IMR-90 (cell line): ENCODE measurements at regions not wholly inside any gene's neighbourhood (a gene's known extent, or its start where the extent isn't known, plus 50 kb on each side); places are given as distances from the start of the nearest gene placed in this dataset.

Source experiments
- ATAC-seq: fragments of 200-7000 bp; cut with Tn5 transposase; 2 replicates; pipeline ENCODE4 v1.9.1; 2020; ENCODE audit warnings: low read depth, mild to moderate bottlenecking, moderate library complexity
- BruUV-seq: library from RNA; stranded (reverse); fragments of 400-500 nt; replicated peaks from 2 replicates; lab custom pipeline; 2021; lab: Mats Ljungman, UMichigan
- CTCF ChIA-PET: fragments of 300-600 bp; formaldehyde crosslinking; extraction: SDS; loops from one replicate; lab custom pipeline; 2021; ENCODE audit warnings: antibody characterized with exemption; lab: Yijun Ruan, JAX
- POLR2A ChIA-PET: fragments of 300-600 bp; sonication (Branson Sonifier 250); formaldehyde crosslinking; loops from one replicate; lab custom pipeline; 2022; ENCODE audit warnings: antibody characterized with exemption; ENCODE audit not compliant: unreplicated experiment; lab: Charles Lee
- DNase-seq: peaks from one replicate; pipeline ENCODE4 v3.0.0; 2013
- H2AFZ ChIP-seq: replicated peaks from 2 replicates; pipeline ENCODE3; 2013; ENCODE audit warnings: low read length, mild to moderate bottlenecking; ENCODE audit not compliant: poor library complexity
- H2AK5ac ChIP-seq: 2 replicates; pipeline ENCODE4 v1.6.1; 2013; ENCODE audit warnings: low read depth, low read length, inconsistent platforms
- H2AK9ac ChIP-seq: replicated peaks from 2 replicates; pipeline ENCODE3; 2013; ENCODE audit warnings: mild to moderate bottlenecking, low read depth, low read length, moderate library complexity; ENCODE audit not compliant: poor library complexity
- H2BK120ac ChIP-seq: 2 replicates; pipeline ENCODE4 v1.6.1; 2013; ENCODE audit warnings: low read depth, low read length, inconsistent platforms
- H2BK15ac ChIP-seq: 3 replicates; pipeline ENCODE4 v1.6.1; 2013; ENCODE audit warnings: low read depth, low read length, inconsistent platforms
- H2BK20ac ChIP-seq: 2 replicates; pipeline ENCODE4 v1.6.1; 2013; ENCODE audit warnings: low read depth, mild to moderate bottlenecking, inconsistent platforms, low read length, moderate library complexity
- H2BK5ac ChIP-seq: 2 replicates; pipeline ENCODE4 v1.6.1; 2013; ENCODE audit warnings: mild to moderate bottlenecking, low read depth, low read length, inconsistent platforms; ENCODE audit not compliant: poor library complexity, severe bottlenecking
- H3K14ac ChIP-seq: replicated peaks from 2 replicates; pipeline ENCODE4 v1.6.1; 2013; ENCODE audit warnings: low read depth, low read length, inconsistent platforms
- H3K18ac ChIP-seq: 2 replicates; pipeline ENCODE4 v1.6.1; 2013; ENCODE audit warnings: low read depth, low read length, control low read depth
- H3K23ac ChIP-seq: 2 replicates; pipeline ENCODE4 v1.6.1; 2013; ENCODE audit warnings: low read depth, low read length, inconsistent platforms
- H3K27ac ChIP-seq: 2 replicates; pipeline ENCODE4 v1.5.1; 2013; ENCODE audit warnings: mild to moderate bottlenecking, control low read depth, low read length; ENCODE audit not compliant: insufficient read depth
- H3K27me3 ChIP-seq: 2 replicates; pipeline ENCODE4 v1.6.1; 2013; ENCODE audit warnings: low read length; ENCODE audit not compliant: control insufficient read depth, insufficient read depth
- H3K36me3 ChIP-seq: 2 replicates; pipeline ENCODE4 v1.6.1; 2013; ENCODE audit warnings: low read length, mixed read lengths; ENCODE audit not compliant: control insufficient read depth, insufficient read depth
- H3K4ac ChIP-seq: 2 replicates; pipeline ENCODE4 v1.6.1; 2013; ENCODE audit warnings: low read depth, low read length, inconsistent platforms
- H3K4me1 ChIP-seq: 2 replicates; pipeline ENCODE4 v1.6.1; 2013; ENCODE audit warnings: low read length, mixed read lengths; ENCODE audit not compliant: control insufficient read depth, insufficient read depth
- H3K4me2 ChIP-seq: 2 replicates; pipeline ENCODE4 v1.6.1; 2013; ENCODE audit warnings: low read depth, mild to moderate bottlenecking, control low read depth, low read length, moderate library complexity
- H3K4me3 ChIP-seq: 2 replicates; pipeline ENCODE4 v1.5.1; 2013; ENCODE audit warnings: low read depth, mild to moderate bottlenecking, control low read depth, low read length, moderate library complexity; ENCODE audit not compliant: insufficient read depth
- H3K56ac ChIP-seq: 2 replicates; pipeline ENCODE4 v1.6.1; 2013; ENCODE audit warnings: low read length, inconsistent platforms; ENCODE audit not compliant: insufficient read depth; ENCODE audit errors: extremely low read depth
- H3K79me1 ChIP-seq, 2 experiments: 2 replicates each; pipeline ENCODE4 v1.6.1; 2013; ENCODE audit warnings: low read length in 2 of 2, inconsistent platforms in 1 of 2, low read depth in 1 of 2
- H3K9ac ChIP-seq: 2 replicates; pipeline ENCODE4 v1.6.1; 2013; ENCODE audit warnings: low read depth, low read length, control low read depth
- H3K9me1 ChIP-seq: 2 replicates; pipeline ENCODE4 v1.6.1; 2013; ENCODE audit warnings: low read length, inconsistent platforms; ENCODE audit not compliant: insufficient read depth
- H3K9me3 ChIP-seq: 2 replicates; pipeline ENCODE4 v1.6.1; 2013; ENCODE audit warnings: low read length; ENCODE audit not compliant: control insufficient read depth, insufficient read depth
- H4K20me1 ChIP-seq: 2 replicates; pipeline ENCODE4 v1.6.1; 2013; ENCODE audit warnings: low read length, inconsistent platforms; ENCODE audit not compliant: insufficient read depth
- H4K5ac ChIP-seq: 2 replicates; pipeline ENCODE4 v1.6.1; 2013; ENCODE audit warnings: mild to moderate bottlenecking, low read depth, low read length, control low read depth
- H4K8ac ChIP-seq, 2 experiments: 2 replicates each; pipeline ENCODE4 v1.6.1; 2013; ENCODE audit warnings: low read depth in 2 of 2, low read length in 2 of 2, control low read depth in 1 of 2, inconsistent platforms in 1 of 2
- H4K91ac ChIP-seq: 2 replicates; pipeline ENCODE4 v1.6.1; 2013; ENCODE audit warnings: low read depth, low read length, inconsistent platforms; ENCODE audit not compliant: insufficient read depth
- BHLHE40 ChIP-seq: fragments of 150-350 bp; IDR thresholded peaks from 2 replicates; pipeline ENCODE4 v1.6.1; 2016; ENCODE audit warnings: mild to moderate bottlenecking, low read depth, low read length
- CEBPB ChIP-seq: IDR thresholded peaks from 2 replicates; pipeline ENCODE4 v1.6.1; 2012; ENCODE audit warnings: low read depth, low read length, improper control_type of control experiment
- CHD1 ChIP-seq: IDR thresholded peaks from 2 replicates; pipeline ENCODE4 v1.6.1; 2012; ENCODE audit warnings: low read depth, low read length, improper control_type of control experiment
- FOS ChIP-seq: fragments of 150-350 bp; IDR thresholded peaks from 2 replicates; pipeline ENCODE4 v1.6.1; 2016; ENCODE audit warnings: low read depth, low read length
- MAFK ChIP-seq: IDR thresholded peaks from 2 replicates; pipeline ENCODE4 v1.6.1; 2012; ENCODE audit warnings: low read depth, low read length, improper control_type of control experiment
- MAZ ChIP-seq: IDR thresholded peaks from 2 replicates; pipeline ENCODE4 v1.6.1; 2012; ENCODE audit warnings: low read depth, mild to moderate bottlenecking, low read length, improper control_type of control experiment, moderate library complexity, borderline replicate concordance
- MXI1 ChIP-seq: IDR thresholded peaks from 2 replicates; pipeline ENCODE4 v1.6.1; 2012; ENCODE audit warnings: low read depth, mild to moderate bottlenecking, low read length, moderate library complexity, borderline replicate concordance
- NFE2L2 ChIP-seq: fragments of 150-350 bp; IDR thresholded peaks from 2 replicates; pipeline ENCODE4 v1.6.1; 2016; ENCODE audit warnings: low read depth, mild to moderate bottlenecking, low read length
- POLR2A ChIP-seq: IDR thresholded peaks from 2 replicates; pipeline ENCODE4 v1.6.1; 2012; ENCODE audit warnings: mild to moderate bottlenecking, low read depth, low read length
- RAD21 ChIP-seq: IDR thresholded peaks from 2 replicates; pipeline ENCODE4 v1.6.1; 2012; ENCODE audit warnings: low read length, improper control_type of control experiment
- RCOR1 ChIP-seq: IDR thresholded peaks from 2 replicates; pipeline ENCODE4 v1.6.1; 2012; ENCODE audit warnings: mild to moderate bottlenecking, low read length, improper control_type of control experiment; ENCODE audit not compliant: insufficient replicate concordance
- RFX5 ChIP-seq: IDR thresholded peaks from 2 replicates; pipeline ENCODE4 v1.8.0; 2012; ENCODE audit warnings: low read depth, mild to moderate bottlenecking, low read length, moderate library complexity
- SMC3 ChIP-seq: fragments of 150-350 bp; IDR thresholded peaks from 2 replicates; pipeline ENCODE4 v1.6.1; 2016; ENCODE audit warnings: low read depth, mild to moderate bottlenecking, antibody characterized with exemption, low read length, moderate library complexity
- dilution Hi-C: fragments of 300-500 bp; cut with HindIII; formaldehyde crosslinking; loops from one replicate; pipeline ENCODE4 v1.14.3; 2018; ENCODE audit warnings: low sequenced_read_pairs; ENCODE audit not compliant: unreplicated experiment
- in situ Hi-C: fragments of 300-500 bp; cut with MboI; formaldehyde crosslinking; loops from 3 replicates; pipeline ENCODE4 v1.14.3; 2019; ENCODE audit warnings: low sequenced_read_pairs, inconsistent platforms, mixed read lengths
- intact Hi-C: fragments of 100-400 bp; cut with micrococcal nuclease; formaldehyde crosslinking; loops from 2 replicates; pipeline ENCODE4 v1.10.0; 2022
- TF ChIP-seq, protein P1 (sequence below): fragments of 150-350 bp; IDR thresholded peaks from 2 replicates; pipeline ENCODE4 v1.6.1; 2017; ENCODE audit warnings: mild to moderate bottlenecking, antibody characterized with exemption, low read length, low read depth
- TF ChIP-seq, protein P2 (sequence below): fragments of 150-350 bp; IDR thresholded peaks from 2 replicates; pipeline ENCODE4 v1.6.1; 2016; ENCODE audit warnings: low read depth, mild to moderate bottlenecking, low read length, moderate library complexity, borderline replicate concordance
- TF ChIP-seq, protein P3 (sequence below): conservative IDR thresholded peaks from 2 replicates; pipeline ENCODE4 v1.5.1; 2012; ENCODE audit warnings: mild to moderate bottlenecking, low read depth, low read length, improper control_type of control experiment

DNA sequence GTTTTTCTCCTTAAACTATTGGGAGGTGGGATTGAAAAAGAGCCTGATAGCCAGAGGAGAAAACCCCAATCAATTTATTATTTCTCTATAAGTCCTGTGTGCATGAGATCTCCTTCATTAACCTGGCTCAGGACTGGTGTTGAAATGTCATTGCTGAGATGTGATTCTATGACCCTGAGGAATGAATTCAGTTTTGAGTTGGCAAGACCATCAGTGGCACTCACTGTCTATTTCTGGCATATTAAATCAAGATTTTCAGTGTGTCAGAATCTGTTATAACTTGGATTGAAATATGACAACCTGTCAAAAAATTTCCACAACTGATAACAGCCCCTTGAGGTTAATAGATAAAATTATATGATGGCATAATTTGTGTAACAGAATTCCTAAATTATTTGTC is 431.1 kb downstream of the TFAP2B start:
- H3K36me3 ChIP-seq: no peaks in the 10 kb centered on the region
- no TSS peak for BruUV-seq
- H3K4me3 ChIP-seq: no peak overlapping the region
- H3K14ac ChIP-seq: no peak overlapping the region
- H3K9me3 ChIP-seq: no peaks in the 10 kb centered on the region; the same call in 1 of the 2 replicates
- H3K27ac ChIP-seq: no peak overlapping the region
- H3K9me1 ChIP-seq: no peaks in the 10 kb centered on the region
- H2AK9ac ChIP-seq: no peak overlapping the region
- ChIA-PET CTCF (no interaction called here), POLR2A (no interaction called here)
- no peak overlapping the region for H3K9ac ChIP-seq
- dilution Hi-C loops (no loop called here), intact Hi-C loops (no loop called here), in situ Hi-C loops (no loop called here)
- H2BK120ac ChIP-seq: no peak overlapping the region
- ATAC-seq (no peak), DNase-seq (no peak)
- H2AFZ ChIP-seq: no peak overlapping the region
- H2BK5ac ChIP-seq: no peak overlapping the region
- no peak overlapping the region for H2AK5ac ChIP-seq
- H3K23ac ChIP-seq: no peak overlapping the region
- no peaks in the 10 kb centered on the region for H3K79me1 ChIP-seq
- H4K91ac ChIP-seq: no peak overlapping the region
- H2BK15ac ChIP-seq: no peak overlapping the region
- H3K4ac ChIP-seq: no peak overlapping the region
- no peaks in the 10 kb centered on the region for H3K27me3 ChIP-seq
- H3K4me2 ChIP-seq: no peak overlapping the region
- H4K5ac ChIP-seq: no peak overlapping the region
- H3K18ac ChIP-seq: no peak overlapping the region
- no peaks in the 10 kb centered on the region for H4K20me1 ChIP-seq
- no peak overlapping the region for H3K56ac ChIP-seq
- no peaks in the 10 kb centered on the region for H3K4me1 ChIP-seq
- TF ChIP-seq, protein P1, sequence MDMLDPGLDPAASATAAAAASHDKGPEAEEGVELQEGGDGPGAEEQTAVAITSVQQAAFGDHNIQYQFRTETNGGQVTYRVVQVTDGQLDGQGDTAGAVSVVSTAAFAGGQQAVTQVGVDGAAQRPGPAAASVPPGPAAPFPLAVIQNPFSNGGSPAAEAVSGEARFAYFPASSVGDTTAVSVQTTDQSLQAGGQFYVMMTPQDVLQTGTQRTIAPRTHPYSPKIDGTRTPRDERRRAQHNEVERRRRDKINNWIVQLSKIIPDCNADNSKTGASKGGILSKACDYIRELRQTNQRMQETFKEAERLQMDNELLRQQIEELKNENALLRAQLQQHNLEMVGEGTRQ: no peak
- TF ChIP-seq MAFK: no peak
- no peak for TF ChIP-seq CHD1
- no peak for TF ChIP-seq BHLHE40
- no peak for TF ChIP-seq FOS
- TF ChIP-seq, protein P2, sequence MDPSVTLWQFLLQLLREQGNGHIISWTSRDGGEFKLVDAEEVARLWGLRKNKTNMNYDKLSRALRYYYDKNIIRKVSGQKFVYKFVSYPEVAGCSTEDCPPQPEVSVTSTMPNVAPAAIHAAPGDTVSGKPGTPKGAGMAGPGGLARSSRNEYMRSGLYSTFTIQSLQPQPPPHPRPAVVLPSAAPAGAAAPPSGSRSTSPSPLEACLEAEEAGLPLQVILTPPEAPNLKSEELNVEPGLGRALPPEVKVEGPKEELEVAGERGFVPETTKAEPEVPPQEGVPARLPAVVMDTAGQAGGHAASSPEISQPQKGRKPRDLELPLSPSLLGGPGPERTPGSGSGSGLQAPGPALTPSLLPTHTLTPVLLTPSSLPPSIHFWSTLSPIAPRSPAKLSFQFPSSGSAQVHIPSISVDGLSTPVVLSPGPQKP: no peak
- TF ChIP-seq RCOR1: no peak
- TF ChIP-seq, protein P3, sequence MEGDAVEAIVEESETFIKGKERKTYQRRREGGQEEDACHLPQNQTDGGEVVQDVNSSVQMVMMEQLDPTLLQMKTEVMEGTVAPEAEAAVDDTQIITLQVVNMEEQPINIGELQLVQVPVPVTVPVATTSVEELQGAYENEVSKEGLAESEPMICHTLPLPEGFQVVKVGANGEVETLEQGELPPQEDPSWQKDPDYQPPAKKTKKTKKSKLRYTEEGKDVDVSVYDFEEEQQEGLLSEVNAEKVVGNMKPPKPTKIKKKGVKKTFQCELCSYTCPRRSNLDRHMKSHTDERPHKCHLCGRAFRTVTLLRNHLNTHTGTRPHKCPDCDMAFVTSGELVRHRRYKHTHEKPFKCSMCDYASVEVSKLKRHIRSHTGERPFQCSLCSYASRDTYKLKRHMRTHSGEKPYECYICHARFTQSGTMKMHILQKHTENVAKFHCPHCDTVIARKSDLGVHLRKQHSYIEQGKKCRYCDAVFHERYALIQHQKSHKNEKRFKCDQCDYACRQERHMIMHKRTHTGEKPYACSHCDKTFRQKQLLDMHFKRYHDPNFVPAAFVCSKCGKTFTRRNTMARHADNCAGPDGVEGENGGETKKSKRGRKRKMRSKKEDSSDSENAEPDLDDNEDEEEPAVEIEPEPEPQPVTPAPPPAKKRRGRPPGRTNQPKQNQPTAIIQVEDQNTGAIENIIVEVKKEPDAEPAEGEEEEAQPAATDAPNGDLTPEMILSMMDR: no peak
- no peak for TF ChIP-seq NFE2L2
- no peak for TF ChIP-seq CEBPB
- no peak for TF ChIP-seq RFX5
- no peak for TF ChIP-seq MXI1
- no peak for TF ChIP-seq SMC3
- no peak for TF ChIP-seq RAD21
- TF ChIP-seq MAZ: no peak
- TF ChIP-seq POLR2A: no peak
- no peak overlapping the region for H2BK20ac ChIP-seq
- no peak overlapping the region for H4K8ac ChIP-seq
